ENCODE measurements at regions not wholly inside any gene's neighbourhood (a gene's known extent, or its start where the extent isn't known, plus 50 kb on each side); places are given as distances from the start of the nearest gene placed in this dataset.

- DNase-seq: no peak
- Histone ChIP-seq H3K27me3 (no peaks in the 10 kb centered on the region), H3K9me3 (peaks cover 0 to 3% (median 0%) of the 10 kb centered on the region in 4 donors), H3K27ac (no peak overlapping the region), H3K4me3 (no peak overlapping the region), H3K36me3 (no peaks in the 10 kb centered on the region), H3K4me1 (no peaks in the 10 kb centered on the region)
- intact Hi-C loops (cut with DNase I): no loop called here
- TF ChIP-seq EP300 (IDR thresholded peaks at IDR 0.05) (no peak), POLR2A (IDR thresholded peaks at IDR 0.05) (no peak), POLR2AphosphoS5 (IDR thresholded peaks at IDR 0.05) (no peak), CTCF (IDR thresholded peaks at IDR 0.05) (no peak)
- 72 to 74% methylated on average over 1 of the region's 1 CpG for WGBS, 2 donors
Measured at GRCh38 chr13:76570510-76570971, 315.7 kb downstream of the KCTD12 start.

GRCh38 chr13:76556627-76557026 lies 329.6 kb downstream of the KCTD12 start:
- TF ChIP-seq POLR2AphosphoS5 (IDR thresholded peaks at IDR 0.05) (no peak), POLR2A (IDR thresholded peaks at IDR 0.05) (no peak), EP300 (IDR thresholded peaks at IDR 0.05) (no peak), CTCF (IDR thresholded peaks at IDR 0.05) (no peak)
- intact Hi-C loops (cut with DNase I): no loop called here
- Histone ChIP-seq H3K9me3 (no peaks in the 10 kb centered on the region), H3K27me3 (no peaks in the 10 kb centered on the region), H3K27ac (no peak overlapping the region), H3K36me3 (no peaks in the 10 kb centered on the region), H3K4me3 (no peak overlapping the region), H3K4me1 (no peaks in the 10 kb centered on the region)
- 51 to 59% methylated on average over 1 of the region's 1 CpG for WGBS, 2 donors
- DNase-seq: no peak

GRCh38 chr13:76552807-76553206 lies 333.4 kb downstream of the KCTD12 start:
- Histone ChIP-seq H3K36me3 (no peaks in the 10 kb centered on the region), H3K27me3 (no peaks in the 10 kb centered on the region), H3K4me3 (no peak overlapping the region), H3K27ac (no peak overlapping the region), H3K4me1 (no peaks in the 10 kb centered on the region), H3K9me3 (no peaks in the 10 kb centered on the region)
- intact Hi-C loops (cut with DNase I): no loop called here
- 21 to 62% methylated on average over 1 of the region's 1 CpG for WGBS, 2 donors
- no peak for DNase-seq
- TF ChIP-seq EP300 (IDR thresholded peaks at IDR 0.05) (no peak), POLR2AphosphoS5 (IDR thresholded peaks at IDR 0.05) (no peak), POLR2A (IDR thresholded peaks at IDR 0.05) (no peak), CTCF (IDR thresholded peaks at IDR 0.05) (no peak)

GRCh38 chr13:76552041-76552772 lies 334.0 kb downstream of the KCTD12 start:
- Histone ChIP-seq H3K4me3 (no peak overlapping the region), H3K9me3 (no peaks in the 10 kb centered on the region), H3K27ac (no peak overlapping the region), H3K36me3 (no peaks in the 10 kb centered on the region), H3K4me1 (no peaks in the 10 kb centered on the region), H3K27me3 (no peaks in the 10 kb centered on the region)
- intact Hi-C loops (cut with DNase I): no loop called here
- TF ChIP-seq POLR2AphosphoS5 (IDR thresholded peaks at IDR 0.05): no peak
- no peak for TF ChIP-seq EP300 (IDR thresholded peaks at IDR 0.05)
- no peak for TF ChIP-seq CTCF (IDR thresholded peaks at IDR 0.05)
- DNase-seq: no peak
- 71 to 74% methylated on average over 5 of the region's 5 CpGs for WGBS, 2 donors

- Histone ChIP-seq H3K4me1 (no peaks in the 10 kb centered on the region), H3K4me3 (no peak overlapping the region), H3K27me3 (no peaks in the 10 kb centered on the region), H3K27ac (no peak overlapping the region), H3K36me3 (no peaks in the 10 kb centered on the region), H3K9me3 (peaks cover 0 to 2% (median 0%) of the 10 kb centered on the region in 4 donors)
- no peak for TF ChIP-seq POLR2AphosphoS5 (IDR thresholded peaks at IDR 0.05)
- no peak for TF ChIP-seq CTCF (IDR thresholded peaks at IDR 0.05)
- no peak for TF ChIP-seq EP300 (IDR thresholded peaks at IDR 0.05)
- no peak for TF ChIP-seq POLR2A (IDR thresholded peaks at IDR 0.05)
- intact Hi-C loops (cut with DNase I): no loop called here
- WGBS, 2 donors: 47 to 75% methylated on average over 4 of the region's 4 CpGs
- no peak for DNase-seq
Measured at GRCh38 chr13:76542176-76542575, 344.0 kb downstream of the KCTD12 start.

All from sigmoid colon (tissue), 6 donors.